ENCODE measurements at regions not wholly inside any gene's neighbourhood (a gene's known extent, or its start where the extent isn't known, plus 50 kb on each side); places are given as distances from the start of the nearest gene placed in this dataset.

- Histone ChIP-seq H4K20me1 (ENCODE audit: insufficient read depth, low read length) (no peaks in the 10 kb centered on the region), H3K4me1 (ENCODE audit: insufficient read depth, low read length, poor library complexity, severe bottlenecking) (peaks cover 16% of the 10 kb centered on the region), H3K9me2 (ENCODE audit: insufficient read depth, low read length) (no peaks in the 10 kb centered on the region), H3K36me3 (ENCODE audit: insufficient read depth, low read length) (no peaks in the 10 kb centered on the region), H3K27ac (ENCODE audit: low read depth, low read length, poor library complexity, severe bottlenecking) (no peak overlapping the region), H3K79me2 (ENCODE audit: insufficient read depth, low read depth, low read length) (no peaks in the 10 kb centered on the region), H3K4me2 (ENCODE audit: low read length) (no peak overlapping the region), H3K9me3 (ENCODE audit: low read length) (no peaks in the 10 kb centered on the region), H3K4me3 (ENCODE audit: low read depth, low read length, poor library complexity, severe bottlenecking) (no peak overlapping the region), H2AFZ (ENCODE audit: low read length) (peak overlapping the region; percentile 49; the same call in 1 of the 2 replicates)
- TF ChIP-seq EZH2phosphoT487 (IDR thresholded peaks at IDR 0.05; ENCODE audit: borderline replicate concordance, low read depth, low read length), result no peak
- TF ChIP-seq CTCF (conservative IDR thresholded peaks at IDR 0.05; ENCODE audit: low read length), result no peak
- ChIA-PET CTCF (ENCODE audit: unreplicated experiment) (no interaction called here), POLR2A (interaction anchor here (1.3 to 3.5 kb wide), 2 partner anchors 7 to 9 kb away, joined by 7 to 23 read pairs; no protein-coding TSS in a partner anchor)
- DNase-seq (ENCODE audit: low spot score), result no peak
- intact Hi-C loops (cut with micrococcal nuclease; ENCODE audit: unreplicated experiment), result no loop called here
- BruUV-seq (replicated peaks), result no TSS peak
These were observed 90.4 kb downstream of the TNFAIP3 start for GRCh38 chr6:137957471-137957870.

- no peaks in the 10 kb centered on the region for H4K20me1 ChIP-seq (ENCODE audit: insufficient read depth, low read length)
- BruUV-seq (replicated peaks), result no TSS peak
- no peak overlapping the region for H3K4me3 ChIP-seq (ENCODE audit: low read depth, low read length, poor library complexity, severe bottlenecking)
- peaks cover 24% of the 10 kb centered on the region for H3K4me1 ChIP-seq (ENCODE audit: insufficient read depth, low read length, poor library complexity, severe bottlenecking)
- H3K9me2 ChIP-seq (ENCODE audit: insufficient read depth, low read length), result no peaks in the 10 kb centered on the region
- H2AFZ ChIP-seq (ENCODE audit: low read length), result 0 out of 2 replicates have a peak overlapping the region, but pooled peaks have one; percentile 15
- POLR2A ChIA-PET, result interaction anchor here (0.5 to 3.5 kb wide), 13 partner anchors 8 to 225 kb away, joined by 3 to 23 read pairs (median 4); no protein-coding TSS in a partner anchor
- 0 out of 2 replicates have a peak, but pooled peaks cover 1% of the 10 kb centered on the region for H3K9me3 ChIP-seq (ENCODE audit: low read length)
- intact Hi-C loops (cut with micrococcal nuclease; ENCODE audit: unreplicated experiment), result no loop called here
- TF ChIP-seq CTCF (conservative IDR thresholded peaks at IDR 0.05; ENCODE audit: low read length) (no peak), EZH2phosphoT487 (IDR thresholded peaks at IDR 0.05; ENCODE audit: borderline replicate concordance, low read depth, low read length) (no peak)
- H3K27ac ChIP-seq (ENCODE audit: low read depth, low read length, poor library complexity, severe bottlenecking), result no peak overlapping the region
- H3K79me2 ChIP-seq (ENCODE audit: insufficient read depth, low read depth, low read length), result no peaks in the 10 kb centered on the region
- CTCF ChIA-PET (ENCODE audit: unreplicated experiment), result no interaction called here
- DNase-seq (ENCODE audit: low spot score), result no peak
- no peak overlapping the region for H3K4me2 ChIP-seq (ENCODE audit: low read length)
- no peaks in the 10 kb centered on the region for H3K36me3 ChIP-seq (ENCODE audit: insufficient read depth, low read length)
These were observed 91.9 kb downstream of the TNFAIP3 start for GRCh38 chr6:137958811-137959565.

- H3K36me3 ChIP-seq (ENCODE audit: insufficient read depth, low read length), result no peaks in the 10 kb centered on the region
- DNase-seq (ENCODE audit: low spot score), result peak; percentile 39
- TF ChIP-seq EZH2phosphoT487 (IDR thresholded peaks at IDR 0.05; ENCODE audit: borderline replicate concordance, low read depth, low read length), result no peak
- TF ChIP-seq CTCF (conservative IDR thresholded peaks at IDR 0.05; ENCODE audit: low read length), result no peak
- intact Hi-C loops (cut with micrococcal nuclease; ENCODE audit: unreplicated experiment), result no loop called here
- peak overlapping the region; percentile 26 for H3K27ac ChIP-seq (ENCODE audit: low read depth, low read length, poor library complexity, severe bottlenecking)
- no peaks in the 10 kb centered on the region for H3K79me2 ChIP-seq (ENCODE audit: insufficient read depth, low read depth, low read length)
- no peak overlapping the region for H3K4me3 ChIP-seq (ENCODE audit: low read depth, low read length, poor library complexity, severe bottlenecking)
- peak overlapping the region; percentile 38 for H3K4me2 ChIP-seq (ENCODE audit: low read length)
- peaks cover 56% of the 10 kb centered on the region for H3K4me1 ChIP-seq (ENCODE audit: insufficient read depth, low read length, poor library complexity, severe bottlenecking)
- no peaks in the 10 kb centered on the region for H3K9me2 ChIP-seq (ENCODE audit: insufficient read depth, low read length)
- 0 out of 2 replicates have a peak, but pooled peaks cover 3% of the 10 kb centered on the region for H3K9me3 ChIP-seq (ENCODE audit: low read length)
- ChIA-PET CTCF (ENCODE audit: unreplicated experiment) (interaction anchor here (2.4 kb wide), 1 partner anchor 12 kb away, joined by 11 read pairs; no protein-coding TSS in a partner anchor), POLR2A (interaction anchor here (0.7 to 3.6 kb wide), 8 partner anchors 9 to 1008 kb away, joined by 3 to 43 read pairs (median 4); no protein-coding TSS in a partner anchor)
- H2AFZ ChIP-seq (ENCODE audit: low read length), result peak overlapping the region; percentile 78
- H4K20me1 ChIP-seq (ENCODE audit: insufficient read depth, low read length), result no peaks in the 10 kb centered on the region
- BruUV-seq (replicated peaks), result no TSS peak
These were observed 95.7 kb downstream of the TNFAIP3 start for GRCh38 chr6:137962725-137963124.

Measured in OCI-LY7 (cell line).